ENCODE measurements at regions not wholly inside any gene's neighbourhood (a gene's known extent, or its start where the extent isn't known, plus 50 kb on each side); places are given as distances from the start of the nearest gene placed in this dataset.
"Not testable (repeated sequence)": the region's sequence is repeated elsewhere in the genome, so short reads cannot be mapped to it uniquely, and the experiment has no call there.

DNA sequence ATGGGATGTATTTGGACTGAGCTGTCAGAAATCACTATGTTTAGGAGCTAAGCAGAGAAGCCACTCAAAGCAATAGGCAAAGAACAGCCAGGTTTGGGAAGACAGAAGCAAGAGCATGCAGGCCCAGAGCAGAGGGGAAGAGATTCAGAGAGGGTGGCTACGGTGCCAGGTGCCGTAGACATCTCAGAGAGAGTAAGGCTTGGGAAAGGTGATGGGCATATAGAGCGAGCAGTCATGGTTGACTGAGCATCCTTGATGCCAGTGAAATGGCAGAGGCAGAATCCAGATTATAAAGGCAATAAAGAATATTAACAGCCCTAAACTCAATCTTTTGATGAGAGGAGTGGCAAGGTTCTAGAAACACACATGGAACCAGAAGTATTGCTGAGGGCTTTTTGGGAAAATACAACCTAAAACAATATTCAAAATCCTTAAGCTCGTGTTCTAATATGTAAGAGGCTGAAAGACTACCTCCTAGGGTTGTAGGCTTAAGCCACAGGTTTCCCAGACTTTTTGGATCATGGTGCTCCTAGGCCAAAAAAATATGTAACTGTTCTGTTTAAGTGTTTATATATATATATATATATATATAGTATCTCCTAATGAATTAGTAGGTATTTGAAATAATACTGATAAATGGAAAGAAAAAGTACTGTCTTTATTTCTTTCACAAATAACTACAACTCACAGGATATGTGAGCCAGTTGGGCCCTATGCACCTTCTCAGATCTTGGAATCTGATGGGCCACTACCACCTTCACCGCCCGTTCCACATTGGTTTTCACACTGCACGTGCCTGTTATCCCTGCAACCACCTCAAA, 113.3 kb downstream of the MYCN start:
- H3K4me3 ChIP-seq (ENCODE audit: low read depth, low read length), result no peak overlapping the region
- TF ChIP-seq CTCF (IDR thresholded peaks at IDR 0.05; ENCODE audit: borderline replicate concordance, insufficient read depth, low read depth, low read length), result no peak

GRCh38 chr2:16052571-16053052, 112.3 kb downstream of the MYCN start:
- H3K4me3 ChIP-seq (ENCODE audit: low read depth, low read length), result not testable (repeated sequence)

GRCh38 chr2:16051841-16052564, 111.7 kb downstream of the MYCN start:
- H3K4me3 ChIP-seq (ENCODE audit: low read depth, low read length), result no peak overlapping the region
- no peak for TF ChIP-seq CTCF (IDR thresholded peaks at IDR 0.05; ENCODE audit: borderline replicate concordance, insufficient read depth, low read depth, low read length)

GRCh38 chr2:16050908-16051489, 110.6 kb downstream of the MYCN start:
- H3K4me3 ChIP-seq (ENCODE audit: low read depth, low read length), result no peak overlapping the region
- TF ChIP-seq CTCF (IDR thresholded peaks at IDR 0.05; ENCODE audit: borderline replicate concordance, insufficient read depth, low read depth, low read length), result no peak

DNA sequence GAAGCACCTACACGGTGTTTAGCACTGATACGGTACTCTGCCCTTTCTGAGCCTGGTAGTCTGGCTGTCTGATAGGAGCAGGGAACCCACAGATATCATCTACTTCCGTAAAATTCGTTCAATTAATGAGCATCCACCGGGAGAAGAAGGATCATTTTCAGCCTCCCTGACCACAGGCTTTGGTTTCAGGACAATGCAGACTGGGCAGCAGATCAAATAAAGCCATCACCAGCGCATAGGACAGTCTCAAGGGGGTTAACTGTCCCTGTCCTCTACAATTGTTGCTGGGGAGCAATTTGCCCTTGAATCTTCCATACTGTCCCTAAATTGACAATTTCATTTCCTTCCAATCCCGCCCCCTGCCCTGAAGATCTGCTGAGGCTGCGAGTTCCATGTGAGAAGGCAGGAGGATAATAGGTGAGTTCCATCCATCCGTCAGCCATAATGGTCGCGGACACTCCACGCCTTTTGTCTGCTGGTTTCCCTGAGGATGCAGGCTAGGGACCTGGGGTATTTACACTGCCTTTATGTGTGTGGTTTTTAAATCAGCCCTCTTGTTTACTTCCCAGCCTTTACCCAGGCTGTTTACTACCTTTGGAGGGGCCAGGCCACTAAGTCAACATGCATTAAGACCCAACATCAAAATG, 110.0 kb downstream of the MYCN start:
- TF ChIP-seq CTCF (IDR thresholded peaks at IDR 0.05; ENCODE audit: borderline replicate concordance, insufficient read depth, low read depth, low read length), result no peak
- no peak overlapping the region for H3K4me3 ChIP-seq (ENCODE audit: low read depth, low read length)

DNA sequence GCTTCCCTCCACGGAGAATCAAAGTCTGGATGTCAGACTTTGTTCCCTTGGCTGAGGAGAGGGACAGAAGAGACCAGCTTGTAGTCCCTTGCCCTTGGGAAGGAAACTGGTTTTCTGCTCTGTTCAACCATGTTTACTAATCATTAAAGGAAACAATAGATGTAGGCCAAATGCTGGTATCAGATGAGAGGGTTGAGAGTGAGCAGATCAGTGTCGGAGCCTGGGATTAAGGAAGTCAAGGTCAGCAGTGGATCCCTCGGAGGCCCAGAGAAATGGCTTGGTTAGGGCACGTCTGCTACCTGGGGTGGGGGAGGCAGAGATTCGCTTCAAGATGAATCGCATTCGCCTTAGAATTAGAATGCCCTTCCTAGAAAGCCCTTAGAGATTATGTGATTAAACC, 109.1 kb downstream of the MYCN start:
- no peak overlapping the region for H3K4me3 ChIP-seq (ENCODE audit: low read depth, low read length)
- TF ChIP-seq CTCF (IDR thresholded peaks at IDR 0.05; ENCODE audit: borderline replicate concordance, insufficient read depth, low read depth, low read length), result no peak

DNA sequence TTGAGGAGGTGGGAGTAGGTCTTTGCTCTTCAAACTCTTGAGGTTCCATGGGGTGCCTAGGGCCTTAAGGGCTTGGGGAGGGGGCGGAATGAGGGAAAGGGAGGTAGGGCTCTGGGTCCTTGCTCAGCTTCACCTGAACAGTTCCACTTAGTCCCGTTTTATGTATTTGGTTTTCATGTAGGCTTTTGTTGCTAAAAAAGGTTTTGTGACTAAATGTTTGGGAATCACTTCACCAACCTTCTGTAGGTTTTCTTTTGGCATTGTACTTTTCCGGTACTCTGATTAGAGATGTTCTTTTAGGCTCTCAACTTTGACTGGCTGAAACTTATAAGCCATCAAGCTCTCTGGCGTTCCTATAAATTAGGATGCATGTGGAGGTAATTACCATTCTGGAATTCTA, 108.1 kb downstream of the MYCN start:
- no peak overlapping the region for H3K4me3 ChIP-seq (ENCODE audit: low read depth, low read length)
- no peak for TF ChIP-seq CTCF (IDR thresholded peaks at IDR 0.05; ENCODE audit: borderline replicate concordance, insufficient read depth, low read depth, low read length)
